GM21528 (cell line): ENCODE measurements at regions not wholly inside any gene's neighbourhood (a gene's known extent, or its start where the extent isn't known, plus 50 kb on each side); places are given as distances from the start of the nearest gene placed in this dataset.

ENCODE experiments used
- ATAC-seq: cut with Tn5 transposase; IDR thresholded peaks from one replicate; pipeline ENCODE4 v1.9.1; 2021; ENCODE audit warnings: mild to moderate bottlenecking, moderate library complexity; ENCODE audit not compliant: unreplicated experiment, low FRiP score

DNA sequence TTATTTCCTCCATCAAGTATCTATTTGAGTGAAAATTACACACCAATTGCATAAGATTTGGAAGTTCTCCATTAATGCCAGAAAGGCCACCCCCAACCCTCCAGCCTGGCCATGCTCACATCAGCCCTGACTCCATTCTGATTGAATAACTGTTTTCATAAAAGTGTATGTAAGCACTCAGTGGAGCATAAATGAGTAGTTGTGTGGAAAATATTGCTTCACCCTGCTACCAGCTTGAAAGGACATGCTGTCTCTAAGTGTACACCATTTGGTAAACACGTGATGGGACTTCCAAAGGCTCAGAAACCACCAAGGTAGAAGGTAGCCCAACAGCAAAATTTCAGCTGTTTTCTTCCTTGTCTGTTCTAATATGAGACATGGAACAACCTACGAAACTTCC is 393.8 kb downstream of the ZNF385D start:
- no peak for ATAC-seq

DNA sequence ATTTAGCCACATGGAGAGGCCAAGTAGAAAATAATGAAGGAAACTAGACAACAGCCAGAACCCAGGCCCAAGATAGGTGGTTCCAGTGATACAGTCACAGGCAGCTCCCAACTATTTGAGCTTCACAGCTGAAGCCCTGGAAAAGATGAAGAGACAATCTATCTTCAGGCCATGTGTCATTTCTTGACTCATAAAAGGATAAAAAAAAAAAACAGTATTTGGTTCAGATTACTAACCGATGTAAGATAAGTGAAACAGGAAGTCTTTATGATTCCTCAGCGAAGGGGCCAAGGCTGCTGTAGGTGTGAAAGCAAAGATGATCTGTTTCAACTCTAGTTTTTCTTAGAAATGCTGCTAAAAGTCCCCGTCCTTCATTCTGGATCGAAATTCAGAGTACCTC is 394.6 kb downstream of the ZNF385D start:
- no peak for ATAC-seq

DNA sequence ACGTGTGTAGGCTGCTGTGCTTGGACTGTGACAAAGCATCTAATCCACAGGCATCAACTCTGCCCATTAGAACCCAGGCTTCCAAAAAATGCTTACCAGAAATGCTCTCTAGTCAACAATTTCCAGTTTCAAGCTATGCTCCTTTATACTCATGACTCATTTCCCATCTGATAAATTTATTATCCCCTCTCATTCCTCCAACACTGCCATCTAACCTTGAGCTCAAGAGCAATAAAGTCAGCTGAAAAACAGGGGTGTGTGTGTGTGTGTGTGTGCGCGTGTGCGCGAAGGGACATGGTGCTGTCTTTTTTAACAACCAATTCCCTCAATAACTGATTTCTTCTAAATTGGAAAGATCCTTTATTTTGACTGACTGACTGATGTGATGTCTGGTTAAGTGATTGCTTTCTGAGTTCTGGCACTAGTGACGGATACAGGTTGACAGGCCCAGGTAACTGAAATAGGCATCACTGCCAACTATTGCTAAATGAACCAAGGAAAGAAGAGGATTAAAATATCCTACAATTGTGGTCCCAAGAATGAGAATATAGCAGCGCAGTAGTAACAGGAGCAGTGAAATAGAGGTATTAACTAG is 405.5 kb downstream of the ZNF385D start:
- no peak for ATAC-seq

GRCh38 chr3:21331857-21332256 is 419.2 kb downstream of the ZNF385D start:
- ATAC-seq = no peak

DNA sequence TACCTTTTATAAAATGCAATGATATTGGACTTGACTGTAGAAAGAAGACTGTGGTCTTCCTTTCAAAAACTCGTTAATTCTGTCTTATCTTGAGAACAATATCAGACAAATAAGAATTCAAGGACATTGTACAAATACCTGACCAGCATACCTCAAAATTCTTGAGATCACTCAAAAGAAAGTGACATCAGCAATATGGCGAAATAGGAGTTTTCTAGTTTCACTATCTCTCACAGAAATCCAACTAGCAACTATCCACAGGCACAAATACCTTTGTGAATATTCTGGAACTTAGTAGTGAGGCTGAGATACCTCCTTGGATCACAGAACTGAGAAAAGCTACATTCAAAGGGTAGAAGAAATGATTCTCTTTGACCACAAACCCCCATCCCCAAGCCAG is 419.7 kb downstream of the ZNF385D start:
- ATAC-seq = no peak

DNA sequence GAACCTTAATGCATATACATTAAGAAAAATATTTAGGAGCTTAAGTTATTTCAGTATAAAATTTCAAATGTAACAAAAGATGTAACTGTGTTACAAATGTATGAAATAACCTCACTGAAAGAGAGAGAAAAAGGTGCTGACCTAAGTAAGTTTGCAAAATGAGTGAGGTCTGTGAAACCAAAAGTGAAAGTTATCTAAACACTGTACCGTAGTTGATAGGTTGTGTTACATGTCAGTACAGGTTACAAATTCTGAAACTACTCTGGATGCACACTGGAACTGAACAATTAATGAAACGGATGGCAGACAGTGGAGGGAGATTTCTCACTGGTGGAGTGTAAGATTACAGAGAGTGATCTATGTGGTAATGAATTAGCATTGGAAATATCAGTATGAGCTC is 420.7 kb downstream of the ZNF385D start:
- ATAC-seq = peak; percentile 72

DNA sequence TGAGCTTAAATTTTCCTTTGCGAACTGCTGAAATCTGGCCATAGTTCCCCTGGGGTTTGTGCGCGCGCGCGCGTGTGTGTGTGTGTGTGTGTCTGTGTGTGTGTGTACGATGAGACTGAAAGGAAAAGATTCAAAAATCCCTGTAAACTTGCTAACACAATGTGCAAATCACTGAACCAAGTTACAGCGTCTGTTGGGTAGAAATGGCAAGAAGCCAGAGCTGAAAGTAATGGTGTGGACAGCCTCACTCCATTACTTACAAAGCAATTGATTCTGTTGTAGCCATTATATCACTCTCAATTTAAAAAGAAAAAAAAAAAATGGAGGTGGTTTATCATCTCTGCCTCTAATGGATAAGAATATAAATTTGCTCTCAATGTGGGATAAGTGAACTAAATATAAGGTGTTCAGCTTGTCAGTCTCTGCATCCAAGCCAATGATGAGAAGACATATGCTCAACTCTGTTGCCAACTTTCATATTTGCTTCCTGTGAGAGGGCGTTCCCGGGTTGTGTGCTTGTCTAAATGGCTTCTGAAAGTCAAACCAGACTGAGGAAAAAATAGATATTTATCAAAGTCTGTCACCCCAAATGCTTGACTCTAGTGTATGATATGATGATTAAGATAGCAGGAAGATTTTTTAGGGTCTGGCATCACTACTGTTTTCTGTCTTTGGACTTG is 422.2 kb downstream of the ZNF385D start:
- ATAC-seq = no peak

DNA sequence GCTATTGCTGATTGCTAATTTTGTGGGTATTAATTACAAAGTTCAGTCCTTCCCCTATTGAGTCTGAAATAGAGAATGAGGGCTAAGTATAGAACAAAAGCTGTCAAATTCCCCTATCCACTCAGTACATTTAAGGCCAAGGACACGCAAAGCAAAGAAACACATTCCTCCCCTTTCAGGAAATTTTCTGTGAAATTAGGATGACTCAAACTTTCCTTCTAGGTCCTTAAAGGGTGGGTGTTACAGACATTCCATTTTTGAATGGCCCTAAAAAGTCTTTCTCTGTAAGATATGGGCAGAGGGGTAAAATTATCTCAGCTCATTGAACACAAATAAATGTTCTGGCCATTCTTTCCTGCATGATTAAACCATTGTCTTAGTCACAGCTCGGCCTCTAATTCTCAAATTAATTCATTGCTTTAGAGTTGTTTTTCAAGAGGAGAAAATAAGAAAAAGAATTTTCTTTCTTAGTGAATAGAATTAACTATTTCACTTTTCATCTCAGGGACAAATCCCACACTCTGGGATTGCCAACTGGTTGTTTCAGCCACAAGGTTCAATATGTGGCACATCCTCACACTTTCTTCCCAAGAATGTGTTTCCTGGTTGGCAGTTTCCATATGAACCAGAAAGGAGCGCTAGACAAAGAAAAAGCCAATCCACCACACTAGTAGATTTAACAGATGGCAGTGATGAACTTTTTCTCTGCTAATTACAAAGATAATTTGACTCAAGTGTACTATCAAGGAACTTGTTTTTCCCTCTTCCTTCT is 424.1 kb downstream of the ZNF385D start:
- no peak for ATAC-seq

- no peak for ATAC-seq
Observed at GRCh38 chr3:21314688-21315087, 436.3 kb downstream of the ZNF385D start.

- ATAC-seq = no peak
Observed at GRCh38 chr3:21310891-21311290, 440.1 kb downstream of the ZNF385D start.

DNA sequence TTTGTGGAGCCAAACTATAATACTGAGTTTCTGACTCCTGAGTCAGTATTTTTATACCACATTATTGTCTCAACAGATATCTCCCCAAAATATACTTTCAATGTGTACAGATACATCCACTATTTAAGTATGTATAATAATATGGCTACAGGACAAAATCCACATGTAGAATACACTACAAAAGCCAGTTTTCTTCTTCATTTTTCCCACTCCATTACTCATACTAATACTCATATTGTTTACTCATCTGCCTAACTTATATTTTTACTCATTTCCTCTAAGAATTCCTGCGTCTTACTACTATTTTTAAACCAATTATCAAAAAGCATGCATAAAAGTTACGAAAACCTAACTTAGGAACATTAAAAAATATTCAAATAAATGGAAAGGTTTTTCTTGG is 440.8 kb downstream of the ZNF385D start:
- ATAC-seq = no peak

- no peak for ATAC-seq
Observed at GRCh38 chr3:21297304-21297703, 453.7 kb downstream of the ZNF385D start.

DNA sequence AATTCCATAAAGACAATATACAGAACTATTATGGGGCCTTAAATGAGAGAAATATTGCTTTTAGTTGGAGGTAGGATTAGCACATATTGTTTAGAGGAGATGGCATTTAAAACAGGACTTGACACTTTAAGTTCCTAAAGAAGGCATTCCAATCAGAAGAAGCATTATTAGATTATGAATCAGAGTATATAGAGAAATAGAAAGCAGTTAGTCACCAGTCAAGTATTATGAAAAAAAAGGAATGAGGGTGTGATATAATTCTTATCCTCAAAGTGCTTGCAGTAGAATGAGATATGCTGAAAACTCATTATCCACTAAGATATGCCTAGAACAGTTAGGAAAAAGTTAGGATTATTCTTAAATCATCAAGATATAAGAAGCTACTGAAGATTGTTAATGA is 456.2 kb downstream of the ZNF385D start:
- ATAC-seq = no peak

DNA sequence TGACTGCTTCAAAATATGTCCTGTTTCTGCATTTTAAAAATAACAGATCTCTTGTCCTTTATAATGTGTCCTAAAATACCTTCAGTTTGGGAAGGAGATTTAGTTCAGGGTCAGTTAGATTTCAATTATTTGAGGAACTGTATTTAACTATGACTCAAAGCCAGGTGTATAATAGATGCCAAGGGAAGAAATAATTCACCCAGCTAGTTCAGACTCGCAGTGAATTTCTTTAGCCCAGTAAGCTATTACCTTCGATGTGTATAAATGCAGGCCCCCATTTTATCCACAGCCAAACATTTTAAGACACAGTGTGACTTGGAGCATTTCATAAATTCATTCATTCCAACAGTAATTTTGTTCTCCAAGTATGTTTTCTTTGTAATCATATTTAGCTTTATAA is 458.0 kb downstream of the ZNF385D start:
- no peak for ATAC-seq

DNA sequence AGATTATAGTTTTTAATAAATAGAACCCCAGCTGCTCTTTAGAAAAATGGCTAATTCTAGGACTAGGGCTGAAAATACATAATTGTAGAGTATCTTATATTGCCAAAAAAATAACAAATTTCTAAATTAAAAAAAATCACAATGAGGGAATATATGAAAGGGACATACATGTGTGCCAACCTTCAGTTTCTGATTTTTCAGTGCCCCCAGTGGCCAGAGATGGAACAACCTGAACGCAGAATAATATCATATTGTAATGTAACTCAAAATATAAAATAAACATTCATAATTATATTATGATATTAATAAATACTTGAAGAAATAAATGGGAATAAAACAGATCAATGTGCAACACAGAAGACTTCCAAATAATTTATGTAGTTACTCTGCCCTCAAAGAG is 460.5 kb downstream of the ZNF385D start:
- no peak for ATAC-seq

DNA sequence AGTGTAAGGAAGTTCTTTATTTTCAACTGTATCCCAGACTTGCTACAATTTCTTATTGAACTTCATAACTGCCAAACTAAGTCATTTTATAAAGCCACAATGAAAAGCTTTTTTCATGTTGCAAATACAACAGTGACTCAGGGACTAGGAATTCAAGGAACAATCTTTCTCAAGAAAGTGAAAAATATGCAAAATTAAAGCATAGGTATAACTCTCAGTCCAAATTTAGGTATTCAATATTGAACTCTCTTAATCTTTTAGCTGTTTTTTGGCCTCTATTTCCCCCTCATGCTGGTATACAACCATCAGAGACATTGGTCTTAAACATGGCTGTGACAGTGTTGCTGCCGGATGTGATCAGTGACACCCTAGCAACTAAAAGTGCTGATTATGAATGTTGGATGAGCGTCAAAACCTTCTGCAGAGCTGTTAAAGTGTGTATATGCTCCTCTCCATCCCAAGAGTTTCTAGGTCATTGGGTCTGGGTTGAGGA is 476.9 kb downstream of the ZNF385D start:
- ATAC-seq = no peak

- no peak for ATAC-seq
Observed at GRCh38 chr3:21273259-21274025, 477.6 kb downstream of the ZNF385D start.

GRCh38 chr3:21271606-21272016 is 479.4 kb downstream of the ZNF385D start:
- ATAC-seq = no peak

DNA sequence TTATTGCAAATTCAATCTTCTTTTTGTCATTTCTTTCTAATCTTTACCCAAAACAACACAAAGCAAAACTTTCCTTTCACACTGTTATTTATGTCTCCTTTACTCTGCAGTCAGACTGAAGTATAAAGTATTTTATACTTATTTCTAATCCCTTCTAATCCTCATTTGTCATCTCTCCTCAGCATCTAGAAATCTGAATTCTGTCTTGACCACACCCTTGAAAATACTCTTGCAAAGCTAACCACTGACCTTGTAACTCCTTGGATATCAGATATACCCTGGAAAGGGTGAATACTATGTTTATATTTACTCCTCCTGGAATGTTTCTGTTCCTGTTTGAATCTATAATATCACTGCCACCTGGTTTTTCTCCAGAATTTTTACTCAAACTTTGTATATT is 481.1 kb downstream of the ZNF385D start:
- no peak for ATAC-seq

- no peak for ATAC-seq
Observed at GRCh38 chr3:21260507-21260906, 490.5 kb downstream of the ZNF385D start.

GRCh38 chr3:21259896-21260295 is 491.1 kb downstream of the ZNF385D start:
- ATAC-seq = no peak
